ACHN (cell line): ENCODE measurements at regions not wholly inside any gene's neighbourhood (a gene's known extent, or its start where the extent isn't known, plus 50 kb on each side); places are given as distances from the start of the nearest gene placed in this dataset.

Experiments used
- DNase-seq: peaks from one replicate; pipeline ENCODE4 v3.0.0-alpha.2; 2015
- in situ Hi-C: cut with HindIII; loops from 2 replicates; pipeline ENCODE4 v1.10.0; 2017; ENCODE audit warnings: low sequenced_read_pairs, low pct_ligation_motif_present, low pct_unique_long_range_greater_than_20kb

DNA sequence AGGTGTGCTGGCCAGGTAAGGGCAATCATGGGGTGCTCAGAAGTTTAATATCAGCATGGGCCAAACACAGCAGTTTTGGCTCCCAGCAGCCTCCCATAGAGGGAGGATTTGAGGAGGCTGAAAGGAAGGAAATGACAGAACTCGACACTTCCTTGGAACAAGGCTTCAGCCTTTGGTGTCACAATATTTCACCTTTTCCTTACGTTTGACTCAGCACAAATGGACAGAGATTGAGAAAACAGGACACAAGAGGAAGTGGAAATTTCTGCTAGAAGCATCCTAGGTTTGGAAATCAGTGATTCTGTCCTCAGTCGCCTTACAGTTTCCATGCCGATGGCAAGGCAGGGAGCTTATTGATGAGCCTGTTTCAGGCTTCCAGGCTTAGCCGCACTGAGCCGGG is 181.4 kb downstream of the MAF start:
- no peak for DNase-seq
- in situ Hi-C loops: no loop called here

GRCh38 chr16:79417601-79418008 is 182.9 kb downstream of the MAF start:
- DNase-seq: no peak
- in situ Hi-C loops: no loop called here

- no peak for DNase-seq
- in situ Hi-C loops: no loop called here
Observed at GRCh38 chr16:79415983-79416640, 184.4 kb downstream of the MAF start.

GRCh38 chr16:79412783-79413225 is 187.7 kb downstream of the MAF start:
- in situ Hi-C loops: no loop called here
- DNase-seq: no peak

DNA sequence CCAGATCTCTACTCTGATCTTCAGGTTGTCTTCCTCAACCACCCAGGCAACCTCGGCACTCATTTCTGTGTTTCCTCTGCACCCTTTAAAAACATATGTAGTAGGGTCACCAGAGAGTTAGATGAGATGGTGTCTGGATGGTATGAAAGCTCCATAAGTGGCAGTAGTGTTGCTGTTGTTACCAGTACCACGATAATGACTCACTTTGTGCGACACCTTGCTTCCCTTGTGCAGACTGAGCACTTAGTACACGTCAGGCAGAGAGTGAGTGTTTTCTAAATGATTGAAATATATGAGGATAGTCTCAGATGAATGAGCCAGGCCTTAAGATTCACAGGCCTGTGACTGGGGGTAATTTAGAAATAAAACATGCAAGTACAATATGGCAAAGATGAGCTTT is 188.7 kb downstream of the MAF start:
- DNase-seq: no peak
- in situ Hi-C loops: no loop called here

DNA sequence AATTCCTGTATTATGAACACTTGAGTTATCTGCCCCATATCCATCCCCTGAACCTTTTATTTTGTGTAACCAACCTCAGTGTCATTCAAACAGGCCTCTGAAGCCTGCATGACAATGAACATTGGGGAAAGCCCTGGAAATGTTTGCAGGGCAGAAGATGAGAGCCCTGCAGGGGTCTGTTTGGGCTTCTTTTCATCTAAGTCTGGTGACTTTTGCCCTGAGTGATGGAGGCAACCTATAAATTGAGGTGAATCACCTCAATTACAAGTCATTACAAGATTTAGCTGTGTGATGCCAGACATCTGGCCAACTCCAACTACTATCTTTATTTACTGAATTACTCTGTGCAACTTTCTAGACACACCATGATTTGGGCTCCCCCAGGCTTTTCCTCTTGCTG is 189.2 kb downstream of the MAF start:
- in situ Hi-C loops: no loop called here

GRCh38 chr16:79409978-79410377 is 190.6 kb downstream of the MAF start:
- in situ Hi-C loops: no loop called here
- DNase-seq: no peak

More for the DNA sequence above, 189.2 kb downstream of the MAF start:
- DNase-seq: no peak

DNA sequence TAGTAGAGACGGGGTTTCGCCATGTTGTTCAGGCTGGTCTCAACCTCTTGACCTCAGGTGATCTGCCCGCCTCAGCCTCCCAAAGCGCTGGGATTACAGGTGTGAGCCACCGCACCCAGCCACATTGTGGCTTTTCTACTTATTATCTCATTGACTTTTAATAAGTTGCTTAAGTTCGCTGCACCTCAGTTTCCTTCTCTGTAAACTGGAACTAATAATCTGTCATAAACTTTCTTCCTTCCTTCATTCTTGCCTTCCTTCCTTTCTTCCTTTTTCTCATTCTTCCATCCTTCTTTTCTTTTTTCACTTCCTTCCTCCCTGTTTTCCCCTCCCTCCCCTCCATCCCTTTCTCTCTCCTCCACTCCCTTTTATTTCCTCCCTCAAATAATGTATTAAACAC is 192.2 kb downstream of the MAF start:
- in situ Hi-C loops: no loop called here

GRCh38 chr16:79407461-79408135 is 192.9 kb downstream of the MAF start:
- in situ Hi-C loops: no loop called here
- no peak for DNase-seq

More for the DNA sequence above, 192.2 kb downstream of the MAF start:
- no peak for DNase-seq

- DNase-seq: no peak
- in situ Hi-C loops: no loop called here
Observed at GRCh38 chr16:79407005-79407404, 193.5 kb downstream of the MAF start.

DNA sequence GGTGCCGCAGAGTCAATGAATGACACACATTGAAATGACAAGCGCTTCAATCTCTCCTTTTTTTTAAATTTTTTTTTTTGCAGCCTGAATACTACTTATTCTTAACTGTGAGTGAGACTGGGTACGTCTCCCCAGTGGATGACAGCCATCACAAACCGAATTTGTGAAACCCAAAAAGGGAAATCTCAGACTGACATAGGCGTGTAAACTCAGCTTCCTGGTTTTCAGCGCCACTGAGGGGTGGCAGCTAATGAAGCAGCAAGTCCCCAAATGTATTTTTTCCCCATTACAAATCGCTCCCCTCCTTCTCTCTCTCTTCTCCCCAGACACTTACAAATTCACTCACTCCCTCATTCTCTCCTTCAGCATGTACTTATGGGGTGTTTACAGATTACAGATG is 196.0 kb downstream of the MAF start:
- no peak for DNase-seq
- in situ Hi-C loops: no loop called here

- in situ Hi-C loops: no loop called here
- DNase-seq: no peak
Observed at GRCh38 chr16:79403534-79403933, 197.0 kb downstream of the MAF start.

GRCh38 chr16:79402920-79403319 is 197.6 kb downstream of the MAF start:
- no peak for DNase-seq
- in situ Hi-C loops: no loop called here

GRCh38 chr16:79402356-79402755 is 198.2 kb downstream of the MAF start:
- in situ Hi-C loops: no loop called here
- DNase-seq: no peak

- in situ Hi-C loops: no loop called here
- no peak for DNase-seq
Observed at GRCh38 chr16:79401782-79402181, 198.8 kb downstream of the MAF start.

- in situ Hi-C loops: no loop called here
Observed at GRCh38 chr16:79401157-79401556, 199.4 kb downstream of the MAF start.

DNA sequence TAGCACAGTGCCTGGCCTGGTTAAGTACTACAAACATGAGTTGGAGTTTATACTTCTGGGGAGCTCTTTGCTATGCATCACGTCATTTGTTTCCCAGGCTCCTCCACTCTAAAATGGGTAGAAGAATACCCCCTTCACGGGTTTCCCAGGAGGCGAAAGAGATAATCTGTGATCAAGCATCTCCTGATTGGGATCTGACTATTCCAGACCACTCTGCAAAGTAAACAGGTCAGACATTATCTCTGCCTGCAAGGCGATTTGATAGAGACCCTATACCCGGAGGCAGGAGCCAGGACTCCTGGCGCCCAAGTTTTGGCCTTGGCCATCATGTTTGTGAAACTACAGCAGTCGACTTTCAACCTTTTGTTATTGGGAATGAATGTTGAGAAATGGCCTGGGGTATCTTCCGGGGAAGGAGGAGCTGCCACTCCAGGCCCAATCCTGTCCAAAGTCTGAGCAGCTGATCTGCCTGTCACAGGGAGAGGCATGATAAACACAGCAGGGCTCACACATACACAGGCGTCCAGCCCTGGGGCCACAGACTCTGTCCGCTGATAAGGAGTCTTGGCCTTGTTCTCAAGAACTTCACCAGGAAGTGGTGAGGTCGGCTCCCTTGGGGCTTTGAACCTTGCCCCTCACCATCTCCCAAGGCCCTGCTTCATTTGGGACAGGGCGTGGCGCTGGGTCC is 199.9 kb downstream of the MAF start:
- in situ Hi-C loops: no loop called here
- DNase-seq: no peak

More at GRCh38 chr16:79401157-79401556, 199.4 kb downstream of the MAF start:
- DNase-seq: no peak

GRCh38 chr16:79395591-79395990 is 204.9 kb downstream of the MAF start:
- in situ Hi-C loops: no loop called here
- DNase-seq: no peak

DNA sequence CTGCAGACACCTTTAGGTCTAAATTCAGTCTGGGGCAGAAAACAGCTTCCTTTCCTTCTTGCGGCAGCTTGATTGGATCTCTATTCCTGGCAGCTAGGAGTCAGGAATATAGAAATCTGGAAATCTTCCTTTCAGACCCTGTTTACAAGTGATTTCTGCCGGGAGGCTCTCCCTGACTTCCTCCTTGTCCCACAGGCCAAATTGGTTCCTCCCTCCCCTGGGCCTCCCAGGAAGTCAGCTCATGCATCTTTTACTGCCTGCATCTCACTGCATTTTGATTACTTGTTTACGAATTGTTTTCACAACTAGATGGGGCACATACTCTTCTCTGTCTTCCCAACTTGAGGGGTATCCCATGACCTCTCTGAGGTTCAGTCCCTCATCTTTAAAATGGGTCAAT is 206.3 kb downstream of the MAF start:
- in situ Hi-C loops: no loop called here
- no peak for DNase-seq

DNA sequence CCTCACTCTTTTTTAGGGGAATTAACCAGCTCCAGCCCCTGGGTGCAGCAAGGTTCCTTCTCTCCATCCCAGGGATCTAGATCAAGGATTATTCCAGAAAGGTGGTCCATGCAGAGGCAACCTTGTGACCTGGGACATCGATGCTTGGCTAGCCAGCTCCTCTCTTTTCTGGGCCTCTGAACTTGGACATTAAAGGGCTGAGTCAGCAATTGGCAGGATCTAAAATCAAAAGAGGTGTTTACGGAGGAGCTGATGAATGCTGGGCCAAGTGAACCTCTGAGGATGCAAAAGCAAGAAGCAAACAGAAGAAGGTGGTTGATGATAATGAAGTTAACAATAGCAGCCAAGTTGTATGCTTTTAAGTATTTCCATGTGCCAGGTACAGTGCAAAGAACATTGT is 207.0 kb downstream of the MAF start:
- DNase-seq: no peak
- in situ Hi-C loops: no loop called here
